A549 (cell line): ENCODE measurements at regions not wholly inside any gene's neighbourhood (a gene's known extent, or its start where the extent isn't known, plus 50 kb on each side); places are given as distances from the start of the nearest gene placed in this dataset.

Experiments
- ATAC-seq, 2 experiments: fragments of 200-7000 bp in 1 of 2; fragments of >200 bp in 1 of 2; cut with Nextera tagmentation in 1 of 2; cut with Tn5 transposase in 1 of 2; 3 replicates each; pipeline versions ENCODE4 v1.8.0 to v1.9.1; 2018 to 2020; ENCODE audit warnings: mild to moderate bottlenecking in 1 of 2, moderate library complexity in 1 of 2
- CTCF ChIA-PET: fragments of 300-600 bp; sonication (Branson Sonifier 250); formaldehyde crosslinking; extraction: SDS; loops from one replicate; lab custom pipeline; 2021; ENCODE audit warnings: antibody characterized with exemption, inconsistent platforms; lab: Yijun Ruan, JAX
- POLR2A ChIA-PET: fragments of 350-600 bp; formaldehyde crosslinking; extraction: SDS; loops from one replicate; lab custom pipeline; 2021; ENCODE audit warnings: antibody characterized with exemption, inconsistent platforms; lab: Yijun Ruan, JAX
- DNase-seq, 2 experiments: peaks; one replicate each; pipeline versions ENCODE4 v3.0.0 to v3.0.0-alpha.2; 2011 to 2016; ENCODE audit warnings: low read depth in 1 of 2, low spot score in 1 of 2
- FAIRE-seq: peaks from 2 replicates; lab custom pipeline; 2011; peaks lifted over from hg19 to GRCh38; lab: Jason Lieb, UNC
- H3K27ac ChIP-seq, 2 experiments: fragments of >200 bp; sonication (Bioruptor Twin); formaldehyde crosslinking; 3 replicates each; pipeline ENCODE4 v1.5.1; 2016 to 2017
- H3K4me1 ChIP-seq: fragments of >200 bp; sonication (Bioruptor Twin); formaldehyde crosslinking; 3 replicates; pipeline ENCODE4 v1.6.1; 2016
- H3K4me2 ChIP-seq: fragments of >200 bp; sonication (Bioruptor Twin); formaldehyde crosslinking; 3 replicates; pipeline ENCODE4 v1.6.1; 2016
- H3K4me3 ChIP-seq: fragments of >200 bp; sonication (Bioruptor Twin); formaldehyde crosslinking; 3 replicates; pipeline ENCODE4 v1.5.1; 2016
- H3K9me3 ChIP-seq: fragments of >200 bp; sonication (Bioruptor Twin); formaldehyde crosslinking; 3 replicates; pipeline ENCODE4 v1.6.1; 2016
- CHD2 ChIP-seq: fragments of 150-350 bp; IDR thresholded peaks from 2 replicates; pipeline ENCODE4 v1.6.1; 2014; ENCODE audit warnings: low read length; ENCODE audit not compliant: partially characterized antibody
- FOXS1 ChIP-seq: fragments of 250-450 bp; sonication (Bioruptor Pico); IDR thresholded peaks from 2 replicates; pipeline ENCODE4 v1.5.0; 2020; ENCODE audit warnings: mild to moderate bottlenecking, moderate library complexity
- HDAC2 ChIP-seq: fragments of 200-600 bp; sonication (generic); IDR thresholded peaks from 2 replicates; pipeline ENCODE4 v1.6.1; 2016
- HEYL ChIP-seq: fragments of 250-450 bp; sonication (Bioruptor Pico); IDR thresholded peaks from 2 replicates; pipeline ENCODE4 v1.8.0; 2021; ENCODE audit warnings: mild to moderate bottlenecking, moderate library complexity
- HMGXB4 ChIP-seq: fragments of 250-450 bp; sonication (Bioruptor Pico); IDR thresholded peaks from 2 replicates; pipeline ENCODE4 v1.5.0; 2021; ENCODE audit warnings: mild to moderate bottlenecking, moderate library complexity, borderline replicate concordance
- HOXA7 ChIP-seq: fragments of 250-450 bp; sonication (Bioruptor Pico); IDR thresholded peaks from 2 replicates; pipeline ENCODE4 v1.5.0; 2020; ENCODE audit warnings: mild to moderate bottlenecking, moderate library complexity
- HOXB13 ChIP-seq: fragments of 250-450 bp; sonication (Bioruptor Pico); IDR thresholded peaks from 2 replicates; pipeline ENCODE4 v1.5.0; 2020; ENCODE audit warnings: low read depth, mild to moderate bottlenecking, moderate library complexity
- KDM1A ChIP-seq: fragments of 200-600 bp; sonication (generic); IDR thresholded peaks from 2 replicates; pipeline ENCODE4 v1.6.1; 2016; ENCODE audit warnings: low read depth, mild to moderate bottlenecking
- MAZ ChIP-seq: fragments of 150-350 bp; IDR thresholded peaks from 2 replicates; pipeline ENCODE4 v1.6.1; 2014; ENCODE audit warnings: antibody characterized with exemption, low read depth, low read length, borderline replicate concordance
- MYC ChIP-seq: IDR thresholded peaks from 2 replicates; pipeline ENCODE4 v1.6.1; 2012; ENCODE audit warnings: mild to moderate bottlenecking, inconsistent platforms, low read length, improper control_type of control experiment, borderline replicate concordance
- NFE2L2 ChIP-seq: fragments of 150-350 bp; conservative IDR thresholded peaks from 2 replicates; pipeline ENCODE4 v1.6.1; 2014; ENCODE audit warnings: low read length
- POLR2AphosphoS2 ChIP-seq: conservative IDR thresholded peaks from 2 replicates; pipeline ENCODE4 v1.6.1; 2012; ENCODE audit warnings: low read length, improper control_type of control experiment, inconsistent platforms
- RARB ChIP-seq: fragments of 250-450 bp; sonication (Bioruptor Pico); IDR thresholded peaks from 2 replicates; pipeline ENCODE4 v1.8.0; 2021; ENCODE audit warnings: mild to moderate bottlenecking, moderate library complexity
- SREBF2 ChIP-seq: fragments of 450-650 bp; IDR thresholded peaks from 2 replicates; pipeline ENCODE4 v1.6.1; 2014; ENCODE audit warnings: mild to moderate bottlenecking, moderate library complexity
- TFCP2L1 ChIP-seq: fragments of 250-450 bp; sonication (Bioruptor Pico); IDR thresholded peaks from 2 replicates; pipeline ENCODE4 v1.5.0; 2021; ENCODE audit warnings: mild to moderate bottlenecking
- ZSCAN20 ChIP-seq: fragments of 250-450 bp; sonication (Bioruptor Pico); IDR thresholded peaks from 2 replicates; pipeline ENCODE4 v1.8.0; 2022; ENCODE audit warnings: mild to moderate bottlenecking, moderate library complexity
- WGBS: methylation state at CpG from one replicate; pipeline ENCODE4 v1.1.6; 2017; ENCODE audit errors: missing lambda C conversion rate; 5-methylcytosine and 5-hydroxymethylcytosine counted together
- TF ChIP-seq, protein P1 (sequence below): fragments of >200 bp; sonication (Bioruptor Twin); formaldehyde crosslinking; IDR thresholded peaks from 3 replicates; pipeline ENCODE4 v1.5.1; 2016
- TF ChIP-seq, protein P2 (sequence below): fragments of 150-350 bp; IDR thresholded peaks from 2 replicates; pipeline ENCODE4 v1.6.1; 2014; ENCODE audit warnings: low read depth, mild to moderate bottlenecking, low read length
- TF ChIP-seq, protein P3 (sequence below): fragments of 450-650 bp; IDR thresholded peaks from 2 replicates; pipeline ENCODE4 v1.6.1; 2014; ENCODE audit warnings: antibody characterized with exemption
- TF ChIP-seq, protein P4 (sequence below): fragments of 200-600 bp; sonication (generic); IDR thresholded peaks from 2 replicates; pipeline ENCODE4 v1.6.1; 2016; ENCODE audit warnings: antibody characterized with exemption, mild to moderate bottlenecking, moderate library complexity
- TF ChIP-seq, protein P5 (sequence below): IDR thresholded peaks from 2 replicates; pipeline ENCODE4 v1.6.1; 2012; ENCODE audit warnings: low read depth, borderline replicate concordance

GRCh38 chr9:81305561-81306182 is 383.7 kb downstream of the TLE1 start (continued):
- TF ChIP-seq HMGXB4 (CRISPR knock-in tag) (no peak), FOXS1 (CRISPR knock-in tag) (no peak), TFCP2L1 (no peak)
- TF ChIP-seq, protein P1, sequence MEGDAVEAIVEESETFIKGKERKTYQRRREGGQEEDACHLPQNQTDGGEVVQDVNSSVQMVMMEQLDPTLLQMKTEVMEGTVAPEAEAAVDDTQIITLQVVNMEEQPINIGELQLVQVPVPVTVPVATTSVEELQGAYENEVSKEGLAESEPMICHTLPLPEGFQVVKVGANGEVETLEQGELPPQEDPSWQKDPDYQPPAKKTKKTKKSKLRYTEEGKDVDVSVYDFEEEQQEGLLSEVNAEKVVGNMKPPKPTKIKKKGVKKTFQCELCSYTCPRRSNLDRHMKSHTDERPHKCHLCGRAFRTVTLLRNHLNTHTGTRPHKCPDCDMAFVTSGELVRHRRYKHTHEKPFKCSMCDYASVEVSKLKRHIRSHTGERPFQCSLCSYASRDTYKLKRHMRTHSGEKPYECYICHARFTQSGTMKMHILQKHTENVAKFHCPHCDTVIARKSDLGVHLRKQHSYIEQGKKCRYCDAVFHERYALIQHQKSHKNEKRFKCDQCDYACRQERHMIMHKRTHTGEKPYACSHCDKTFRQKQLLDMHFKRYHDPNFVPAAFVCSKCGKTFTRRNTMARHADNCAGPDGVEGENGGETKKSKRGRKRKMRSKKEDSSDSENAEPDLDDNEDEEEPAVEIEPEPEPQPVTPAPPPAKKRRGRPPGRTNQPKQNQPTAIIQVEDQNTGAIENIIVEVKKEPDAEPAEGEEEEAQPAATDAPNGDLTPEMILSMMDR: no peak

DNA sequence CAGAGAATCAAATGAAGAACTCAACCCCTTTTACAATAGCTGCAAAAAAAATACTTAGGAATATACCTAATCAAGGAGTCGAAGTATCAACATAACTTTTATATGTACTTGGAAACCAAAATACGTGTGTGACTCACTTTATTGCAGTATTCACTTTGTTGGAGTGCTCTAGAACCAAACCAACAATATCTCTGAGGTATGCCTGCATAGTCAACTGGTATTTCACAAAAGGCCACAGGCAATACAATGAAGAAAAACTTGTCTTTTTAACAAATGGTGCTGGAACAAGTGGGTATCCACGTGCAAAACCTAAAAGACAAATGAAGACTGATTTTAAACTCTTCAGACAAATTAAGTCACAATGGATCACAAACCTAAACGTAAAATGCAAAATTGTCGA is 385.7 kb downstream of the TLE1 start:
- FAIRE-seq: no peak
- 54% methylated on average over 5 of the region's 5 CpGs for whole genome bisulfite sequencing
- H3K27ac ChIP-seq: no peak overlapping the region

DNA sequence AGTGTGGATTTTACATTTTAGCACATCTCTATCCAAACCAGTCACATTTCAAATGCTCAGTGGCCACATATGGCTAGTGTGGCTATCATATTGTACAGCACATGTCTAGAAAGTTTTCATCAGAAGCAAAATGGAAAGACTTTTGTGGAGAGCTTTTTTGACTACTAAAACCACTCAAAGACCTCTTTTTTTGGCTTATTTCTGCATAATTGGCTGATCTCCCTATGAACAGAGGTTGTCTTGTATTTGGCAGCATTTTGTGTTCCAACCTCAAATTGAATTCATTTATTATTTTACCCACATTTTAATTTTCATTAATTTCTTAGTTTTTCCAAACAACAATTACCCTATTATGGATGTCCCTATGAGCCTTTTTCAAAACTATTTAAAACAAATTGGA is 395.7 kb downstream of the TLE1 start:
- CTCF ChIA-PET: no interaction called here
- H3K4me3 ChIP-seq: no peak overlapping the region
- no peak overlapping the region for H3K4me2 ChIP-seq
- DNase-seq: no peak
- no peaks in the 10 kb centered on the region for H3K9me3 ChIP-seq
- no peaks in the 10 kb centered on the region for H3K4me1 ChIP-seq
- POLR2A ChIA-PET: no interaction called here
- no peak overlapping the region for H3K27ac ChIP-seq
- FAIRE-seq: no peak
- no peak for ATAC-seq
- TF ChIP-seq SREBF2 (no peak), HDAC2 (no peak), HEYL (no peak), TFCP2L1 (no peak), HOXB13 (CRISPR knock-in tag) (no peak), ZSCAN20 (CRISPR knock-in tag) (no peak), CHD2 (no peak), POLR2AphosphoS2 (no peak), MYC (no peak), KDM1A (no peak)
- TF ChIP-seq, protein P2, sequence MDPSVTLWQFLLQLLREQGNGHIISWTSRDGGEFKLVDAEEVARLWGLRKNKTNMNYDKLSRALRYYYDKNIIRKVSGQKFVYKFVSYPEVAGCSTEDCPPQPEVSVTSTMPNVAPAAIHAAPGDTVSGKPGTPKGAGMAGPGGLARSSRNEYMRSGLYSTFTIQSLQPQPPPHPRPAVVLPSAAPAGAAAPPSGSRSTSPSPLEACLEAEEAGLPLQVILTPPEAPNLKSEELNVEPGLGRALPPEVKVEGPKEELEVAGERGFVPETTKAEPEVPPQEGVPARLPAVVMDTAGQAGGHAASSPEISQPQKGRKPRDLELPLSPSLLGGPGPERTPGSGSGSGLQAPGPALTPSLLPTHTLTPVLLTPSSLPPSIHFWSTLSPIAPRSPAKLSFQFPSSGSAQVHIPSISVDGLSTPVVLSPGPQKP: no peak
- TF ChIP-seq, protein P3, sequence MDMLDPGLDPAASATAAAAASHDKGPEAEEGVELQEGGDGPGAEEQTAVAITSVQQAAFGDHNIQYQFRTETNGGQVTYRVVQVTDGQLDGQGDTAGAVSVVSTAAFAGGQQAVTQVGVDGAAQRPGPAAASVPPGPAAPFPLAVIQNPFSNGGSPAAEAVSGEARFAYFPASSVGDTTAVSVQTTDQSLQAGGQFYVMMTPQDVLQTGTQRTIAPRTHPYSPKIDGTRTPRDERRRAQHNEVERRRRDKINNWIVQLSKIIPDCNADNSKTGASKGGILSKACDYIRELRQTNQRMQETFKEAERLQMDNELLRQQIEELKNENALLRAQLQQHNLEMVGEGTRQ: no peak
- TF ChIP-seq, protein P4, sequence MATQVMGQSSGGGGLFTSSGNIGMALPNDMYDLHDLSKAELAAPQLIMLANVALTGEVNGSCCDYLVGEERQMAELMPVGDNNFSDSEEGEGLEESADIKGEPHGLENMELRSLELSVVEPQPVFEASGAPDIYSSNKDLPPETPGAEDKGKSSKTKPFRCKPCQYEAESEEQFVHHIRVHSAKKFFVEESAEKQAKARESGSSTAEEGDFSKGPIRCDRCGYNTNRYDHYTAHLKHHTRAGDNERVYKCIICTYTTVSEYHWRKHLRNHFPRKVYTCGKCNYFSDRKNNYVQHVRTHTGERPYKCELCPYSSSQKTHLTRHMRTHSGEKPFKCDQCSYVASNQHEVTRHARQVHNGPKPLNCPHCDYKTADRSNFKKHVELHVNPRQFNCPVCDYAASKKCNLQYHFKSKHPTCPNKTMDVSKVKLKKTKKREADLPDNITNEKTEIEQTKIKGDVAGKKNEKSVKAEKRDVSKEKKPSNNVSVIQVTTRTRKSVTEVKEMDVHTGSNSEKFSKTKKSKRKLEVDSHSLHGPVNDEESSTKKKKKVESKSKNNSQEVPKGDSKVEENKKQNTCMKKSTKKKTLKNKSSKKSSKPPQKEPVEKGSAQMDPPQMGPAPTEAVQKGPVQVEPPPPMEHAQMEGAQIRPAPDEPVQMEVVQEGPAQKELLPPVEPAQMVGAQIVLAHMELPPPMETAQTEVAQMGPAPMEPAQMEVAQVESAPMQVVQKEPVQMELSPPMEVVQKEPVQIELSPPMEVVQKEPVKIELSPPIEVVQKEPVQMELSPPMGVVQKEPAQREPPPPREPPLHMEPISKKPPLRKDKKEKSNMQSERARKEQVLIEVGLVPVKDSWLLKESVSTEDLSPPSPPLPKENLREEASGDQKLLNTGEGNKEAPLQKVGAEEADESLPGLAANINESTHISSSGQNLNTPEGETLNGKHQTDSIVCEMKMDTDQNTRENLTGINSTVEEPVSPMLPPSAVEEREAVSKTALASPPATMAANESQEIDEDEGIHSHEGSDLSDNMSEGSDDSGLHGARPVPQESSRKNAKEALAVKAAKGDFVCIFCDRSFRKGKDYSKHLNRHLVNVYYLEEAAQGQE: no peak

More for the DNA sequence above, 385.7 kb downstream of the TLE1 start:
- ChIA-PET POLR2A (no interaction called here), CTCF (interaction anchor here (0.7 kb wide), 1 partner anchor 1230 kb away, joined by 4 read pairs; no protein-coding TSS in a partner anchor)
- DNase-seq (no peak), ATAC-seq (no peak)
- no peak for TF ChIP-seq MAZ
- no peak for TF ChIP-seq RARB (CRISPR knock-in tag)
- TF ChIP-seq HOXA7 (CRISPR knock-in tag): no peak
- TF ChIP-seq, protein P5, sequence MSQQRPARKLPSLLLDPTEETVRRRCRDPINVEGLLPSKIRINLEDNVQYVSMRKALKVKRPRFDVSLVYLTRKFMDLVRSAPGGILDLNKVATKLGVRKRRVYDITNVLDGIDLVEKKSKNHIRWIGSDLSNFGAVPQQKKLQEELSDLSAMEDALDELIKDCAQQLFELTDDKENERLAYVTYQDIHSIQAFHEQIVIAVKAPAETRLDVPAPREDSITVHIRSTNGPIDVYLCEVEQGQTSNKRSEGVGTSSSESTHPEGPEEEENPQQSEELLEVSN: no peak
- TF ChIP-seq HMGXB4 (CRISPR knock-in tag): no peak
- no peak for TF ChIP-seq NFE2L2
- TF ChIP-seq HOXB13 (CRISPR knock-in tag): no peak
- Histone ChIP-seq H3K9me3 (0 out of 3 replicates have a peak, but pooled peaks cover 5% of the 10 kb centered on the region), H3K4me1 (no peaks in the 10 kb centered on the region; the same call in 2 of the 3 replicates), H3K4me3 (no peak overlapping the region), H3K4me2 (no peak overlapping the region)
